HepG2 (cell line): ENCODE measurements at regions not wholly inside any gene's neighbourhood (a gene's known extent, or its start where the extent isn't known, plus 50 kb on each side); places are given as distances from the start of the nearest gene placed in this dataset.

ENCODE experiments used
- ATAC-seq: fragments of 200-7000 bp; cut with Tn5 transposase; 3 replicates; pipeline ENCODE4 v1.9.1; 2020; ENCODE audit warnings: mild to moderate bottlenecking, moderate library complexity
- BruUV-seq: library from RNA; stranded (reverse); fragments of 400-500 nt; replicated peaks from 2 replicates; lab custom pipeline; 2021; lab: Mats Ljungman, UMichigan
- CTCF ChIA-PET: fragments of 300-600 bp; formaldehyde crosslinking; extraction: SDS; loops from one replicate; lab custom pipeline; 2021; ENCODE audit warnings: low total read pairs, inconsistent platforms, low intra/inter-chr PET ratio; lab: Yijun Ruan, JAX
- POLR2A ChIA-PET: fragments of 350-600 bp; sonication (Branson Sonifier 250); formaldehyde crosslinking; loops from one replicate; lab custom pipeline; 2020; ENCODE audit warnings: antibody characterized with exemption, inconsistent platforms; lab: Yijun Ruan, JAX
- DNase-seq: peaks from one replicate; pipeline ENCODE4 v3.0.0-alpha.2; 2015; ENCODE audit warnings: low spot score
- FAIRE-seq: peaks from 3 replicates; lab custom pipeline; 2011; peaks lifted over from hg19 to GRCh38; lab: Jason Lieb, UNC
- H2AFZ ChIP-seq: one replicate; pipeline ENCODE4 v1.6.1; 2011; ENCODE audit warnings: low read length, inconsistent platforms
- H3K27ac ChIP-seq: fragments of 300-600 bp; 3 replicates; pipeline ENCODE4 v1.8.0; 2011; ENCODE audit warnings: mixed run types, mild to moderate bottlenecking, mixed read lengths, low read length, inconsistent platforms; ENCODE audit not compliant: insufficient read depth; ENCODE audit errors: extremely low read length
- H3K27me3 ChIP-seq, 2 experiments: fragments of 200-600 bp in 1 of 2; 2 replicates in 1 of 2; 3 replicates in 1 of 2; pipeline versions ENCODE4 v1.6.0 to v1.8.0; 2011; ENCODE audit warnings: low read length in 2 of 2, mild to moderate bottlenecking in 2 of 2, moderate library complexity in 2 of 2, inconsistent platforms in 1 of 2; ENCODE audit not compliant: insufficient read depth in 2 of 2, control insufficient read depth in 1 of 2
- H3K36me3 ChIP-seq, 2 experiments: fragments of 200-600 bp in 1 of 2; replicated peaks in 1 of 2; 2 replicates in 1 of 2; 3 replicates in 1 of 2; pipeline versions ENCODE4 v1.5.1 to v1.8.0; 2011; ENCODE audit warnings: low read length in 2 of 2, inconsistent platforms in 1 of 2; ENCODE audit not compliant: insufficient read depth in 2 of 2, control insufficient read depth in 1 of 2
- H3K4me1 ChIP-seq: 2 replicates; pipeline ENCODE4 v1.5.1; 2012; ENCODE audit warnings: low read length, inconsistent platforms; ENCODE audit not compliant: insufficient read depth
- H3K4me2 ChIP-seq: 2 replicates; pipeline ENCODE4 v1.6.0; 2011; ENCODE audit warnings: low read depth, low read length, inconsistent platforms
- H3K4me3 ChIP-seq, 3 experiments: fragments of 200-600 bp in 1 of 3; sonication (generic), shearing (Covaris generic) in 1 of 3; replicated peaks in 1 of 3; 2 replicates each; pipeline ENCODE4 v1.5.1; 2011 to 2016; ENCODE audit warnings: low read length in 3 of 3, inconsistent platforms in 2 of 3, low read depth in 2 of 3, mild to moderate bottlenecking in 2 of 3, control low read depth in 1 of 3, mixed read lengths in 1 of 3; ENCODE audit not compliant: insufficient read depth in 1 of 3
- H3K79me2 ChIP-seq: one replicate; pipeline ENCODE4 v1.6.1; 2011; ENCODE audit warnings: low read length, inconsistent platforms; ENCODE audit not compliant: insufficient read depth
- H3K9ac ChIP-seq: 2 replicates; pipeline ENCODE4 v1.6.0; 2011; ENCODE audit warnings: mild to moderate bottlenecking, low read depth, low read length, inconsistent platforms; ENCODE audit not compliant: insufficient read depth
- H3K9me3 ChIP-seq: 2 replicates; pipeline ENCODE4 v1.5.1; 2012; ENCODE audit warnings: mild to moderate bottlenecking, low read length
- H4K20me1 ChIP-seq: 2 replicates; pipeline ENCODE4 v1.6.0; 2011; ENCODE audit warnings: inconsistent platforms, mild to moderate bottlenecking, low read length, moderate library complexity; ENCODE audit not compliant: insufficient read depth
- ARHGAP35 ChIP-seq: sonication (generic); formaldehyde crosslinking; IDR thresholded peaks from 2 replicates; pipeline ENCODE4 v1.9.0; 2022; ENCODE audit warnings: mild to moderate bottlenecking, inconsistent platforms, moderate library complexity, missing genetic modification reagents, borderline replicate concordance
- CEBPB ChIP-seq: IDR thresholded peaks from 2 replicates; pipeline ENCODE4 v1.6.1; 2011; ENCODE audit warnings: low read depth, low read length, improper control_type of control experiment, borderline replicate concordance
- HOXA3 ChIP-seq: sonication (generic); formaldehyde crosslinking; IDR thresholded peaks from 2 replicates; pipeline ENCODE4 v1.5.0; 2020; ENCODE audit warnings: missing genetic modification reagents
- PAWR ChIP-seq: sonication (generic); formaldehyde crosslinking; IDR thresholded peaks from 2 replicates; pipeline ENCODE4 v1.4.0; 2020; ENCODE audit warnings: missing genetic modification reagents, mild to moderate bottlenecking, borderline replicate concordance
- TBX2 ChIP-seq: sonication (generic); formaldehyde crosslinking; IDR thresholded peaks from 2 replicates; pipeline ENCODE4 v1.5.0; 2020; ENCODE audit warnings: missing genetic modification reagents, mild to moderate bottlenecking, borderline replicate concordance
- THYN1 ChIP-seq: sonication (generic); formaldehyde crosslinking; IDR thresholded peaks from 2 replicates; pipeline ENCODE4 v1.8.1; 2023; ENCODE audit warnings: low read depth, mild to moderate bottlenecking, moderate library complexity, missing genetic modification reagents, borderline replicate concordance
- ZFP82 ChIP-seq: sonication (generic); formaldehyde crosslinking; IDR thresholded peaks from 2 replicates; pipeline ENCODE4 v1.5.1; 2020; ENCODE audit warnings: mild to moderate bottlenecking, missing genetic modification reagents, borderline replicate concordance
- ZFY ChIP-seq: sonication (generic); formaldehyde crosslinking; IDR thresholded peaks from 2 replicates; pipeline ENCODE4 v1.4.0; 2020; ENCODE audit warnings: missing genetic modification reagents
- ZNF335 ChIP-seq: sonication (generic); formaldehyde crosslinking; IDR thresholded peaks from 2 replicates; pipeline ENCODE4 v1.4.0; 2020; ENCODE audit warnings: missing genetic modification reagents
- ZNF451 ChIP-seq: sonication (generic); formaldehyde crosslinking; IDR thresholded peaks from 2 replicates; pipeline ENCODE4 v1.5.0; 2020; ENCODE audit warnings: mild to moderate bottlenecking, missing genetic modification reagents
- ZNF777 ChIP-seq: sonication (generic); formaldehyde crosslinking; IDR thresholded peaks from 2 replicates; pipeline ENCODE4 v1.4.0; 2020; ENCODE audit warnings: missing genetic modification reagents
- ZNF839 ChIP-seq: sonication (generic); formaldehyde crosslinking; IDR thresholded peaks from 2 replicates; pipeline ENCODE4 v1.4.0; 2020; ENCODE audit warnings: missing genetic modification reagents, mild to moderate bottlenecking, borderline replicate concordance
- ZUFSP ChIP-seq: sonication (generic); formaldehyde crosslinking; IDR thresholded peaks from 2 replicates; pipeline ENCODE4 v1.9.0; 2021; ENCODE audit warnings: missing genetic modification reagents, mild to moderate bottlenecking, borderline replicate concordance
- WGBS: methylation state at CpG from one replicate; pipeline ENCODE4 v1.1.6; 2017; ENCODE audit warnings: low lambda C conversion rate; 5-methylcytosine and 5-hydroxymethylcytosine counted together
- in situ Hi-C: cut with HindIII; loops from 2 replicates; pipeline ENCODE4 v1.10.0; 2017; ENCODE audit warnings: low pct_unique_long_range_greater_than_20kb; ENCODE audit not compliant: extremely low pct_ligation_motif_present
- intact Hi-C: fragments of 100-400 bp; cut with micrococcal nuclease; formaldehyde crosslinking; loops from one replicate; pipeline ENCODE4 v1.10.0; 2022; ENCODE audit not compliant: unreplicated experiment

GRCh38 chr4:31324814-31325213, 604.6 kb downstream of the PCDH7 start:
- FAIRE-seq: no peak
- no peak for ATAC-seq
- POLR2A ChIA-PET: no interaction called here

GRCh38 chr4:31325300-31325699, 605.1 kb downstream of the PCDH7 start:
- H3K4me1 ChIP-seq: no peaks in the 10 kb centered on the region
- peaks cover 18% of the 10 kb centered on the region; the same call in 1 of the 2 replicates for H3K9me3 ChIP-seq
- in situ Hi-C loops: no loop called here
- no peak overlapping the region for H2AFZ ChIP-seq
- H3K79me2 ChIP-seq: no peaks in the 10 kb centered on the region
- H3K36me3 ChIP-seq: no peaks in the 10 kb centered on the region
- POLR2A ChIA-PET: no interaction called here
- no peaks in the 10 kb centered on the region for H4K20me1 ChIP-seq
- CTCF ChIA-PET: no interaction called here
- H3K9ac ChIP-seq: no peak overlapping the region
- no peak overlapping the region for H3K4me3 ChIP-seq
- no peak for DNase-seq
- no TSS peak for BruUV-seq
- intact Hi-C loops: no loop called here
- H3K27ac ChIP-seq: no peak overlapping the region
- WGBS: 3% methylated on average over 1 of the region's 1 CpG
- no peak for ATAC-seq
- H3K4me2 ChIP-seq: no peak overlapping the region
- H3K27me3 ChIP-seq: no peaks in the 10 kb centered on the region
- FAIRE-seq: no peak
- TF ChIP-seq ZNF839 (CRISPR knock-in tag): no peak
- TF ChIP-seq CEBPB: peak; percentile 50; the same call in 1 of the 2 replicates

More at GRCh38 chr4:31324814-31325213, 604.6 kb downstream of the PCDH7 start:
- no peak overlapping the region for H3K4me2 ChIP-seq
- DNase-seq: no peak
- no peaks in the 10 kb centered on the region for H3K36me3 ChIP-seq
- no peak overlapping the region for H3K9ac ChIP-seq
- BruUV-seq: no TSS peak
- H3K27me3 ChIP-seq: no peaks in the 10 kb centered on the region
- CTCF ChIA-PET: no interaction called here
- peaks cover 18% of the 10 kb centered on the region; the same call in 1 of the 2 replicates for H3K9me3 ChIP-seq
- H3K27ac ChIP-seq: no peak overlapping the region
- no peak for TF ChIP-seq HOXA3 (CRISPR knock-in tag)
- no peak for TF ChIP-seq ZNF451
- TF ChIP-seq ZFY (CRISPR knock-in tag): no peak
- TF ChIP-seq THYN1 (CRISPR knock-in tag): no peak
- no peak for TF ChIP-seq ZFP82 (CRISPR knock-in tag)
- no peak for TF ChIP-seq ZUFSP
- no peak for TF ChIP-seq ZNF777
- TF ChIP-seq ZNF335 (CRISPR knock-in tag): no peak
- no peak for TF ChIP-seq ARHGAP35 (CRISPR knock-in tag)
- no peak for TF ChIP-seq TBX2 (CRISPR knock-in tag)
- no peak for TF ChIP-seq PAWR (CRISPR knock-in tag)
- no peaks in the 10 kb centered on the region for H3K79me2 ChIP-seq
- intact Hi-C loops (no loop called here), in situ Hi-C loops (no loop called here)
- H3K4me1 ChIP-seq: no peaks in the 10 kb centered on the region
- no peak overlapping the region for H3K4me3 ChIP-seq
- no peaks in the 10 kb centered on the region for H4K20me1 ChIP-seq
- no peak overlapping the region for H2AFZ ChIP-seq
